AG08396 (cell line): ENCODE measurements at regions not wholly inside any gene's neighbourhood (a gene's known extent, or its start where the extent isn't known, plus 50 kb on each side); places are given as distances from the start of the nearest gene placed in this dataset.

Source experiments
- DNase-seq: peaks from one replicate; pipeline ENCODE4 v3.0.0; 2012; ENCODE audit warnings: low spot score, mixed read lengths

GRCh38 chr11:95306801-95307200 lies 75.8 kb upstream of the SESN3 start:
- no peak for DNase-seq

- no peak for DNase-seq
Measured at GRCh38 chr11:95306123-95306522, 75.1 kb upstream of the SESN3 start.

- no peak for DNase-seq
Measured at GRCh38 chr11:95305705-95306104, 74.7 kb upstream of the SESN3 start.

- DNase-seq, result no peak
Measured at GRCh38 chr11:95304777-95305176, 73.8 kb upstream of the SESN3 start.

GRCh38 chr11:95302211-95302610 lies 71.2 kb upstream of the SESN3 start:
- no peak for DNase-seq

- DNase-seq, result no peak
Measured at GRCh38 chr11:95301474-95301873, 70.5 kb upstream of the SESN3 start.

- no peak for DNase-seq
Measured at GRCh38 chr11:95299078-95299679, 68.2 kb upstream of the SESN3 start.

- no peak for DNase-seq
Measured at GRCh38 chr11:95297680-95298452, 66.9 kb upstream of the SESN3 start.

- no peak for DNase-seq
Measured at GRCh38 chr11:95296621-95297025, 65.6 kb upstream of the SESN3 start.

GRCh38 chr11:95296165-95296564 lies 65.2 kb upstream of the SESN3 start:
- DNase-seq, result no peak

- DNase-seq, result no peak
Measured at GRCh38 chr11:95295382-95296149, 64.6 kb upstream of the SESN3 start.

- no peak for DNase-seq
Measured at GRCh38 chr11:95294701-95295100, 63.7 kb upstream of the SESN3 start.

- no peak for DNase-seq
Measured at GRCh38 chr11:95293116-95293515, 62.1 kb upstream of the SESN3 start.

GRCh38 chr11:95291946-95292345 lies 60.9 kb upstream of the SESN3 start:
- no peak for DNase-seq

- DNase-seq, result no peak
Measured at GRCh38 chr11:95289378-95290101, 58.5 kb upstream of the SESN3 start.

GRCh38 chr11:95284057-95285052 lies 53.4 kb upstream of the SESN3 start:
- no peak for DNase-seq

GRCh38 chr11:95283650-95284049 lies 52.6 kb upstream of the SESN3 start:
- DNase-seq, result no peak

GRCh38 chr11:95283146-95283545 lies 52.1 kb upstream of the SESN3 start:
- DNase-seq, result no peak

GRCh38 chr11:95282291-95282751 lies 51.3 kb upstream of the SESN3 start:
- no peak for DNase-seq
